Omental fat pad (tissue), 3 donors: ENCODE measurements at regions not wholly inside any gene's neighbourhood (a gene's known extent, or its start where the extent isn't known, plus 50 kb on each side); places are given as distances from the start of the nearest gene placed in this dataset.

Experiments used
- ATAC-seq: fragments of 150-250 bp; one replicate; pipeline ENCODE4 v1.9.1; 2016; ENCODE audit warnings: mild to moderate bottlenecking, moderate library complexity; ENCODE audit not compliant: low FRiP score
- DNase-seq: peaks from one replicate; pipeline ENCODE4 v3.0.0-alpha.2; 2019; ENCODE audit warnings: low spot score
- TF ChIP-seq, protein P1 (sequence below), 3 donors: fragments of 450-650 bp; IDR thresholded peaks; one replicate each; pipeline ENCODE4 v1.5.1; 2016 to 2017; ENCODE audit warnings: antibody characterized with exemption in 3 of 3, mild to moderate bottlenecking in 3 of 3, moderate library complexity in 2 of 3

DNA sequence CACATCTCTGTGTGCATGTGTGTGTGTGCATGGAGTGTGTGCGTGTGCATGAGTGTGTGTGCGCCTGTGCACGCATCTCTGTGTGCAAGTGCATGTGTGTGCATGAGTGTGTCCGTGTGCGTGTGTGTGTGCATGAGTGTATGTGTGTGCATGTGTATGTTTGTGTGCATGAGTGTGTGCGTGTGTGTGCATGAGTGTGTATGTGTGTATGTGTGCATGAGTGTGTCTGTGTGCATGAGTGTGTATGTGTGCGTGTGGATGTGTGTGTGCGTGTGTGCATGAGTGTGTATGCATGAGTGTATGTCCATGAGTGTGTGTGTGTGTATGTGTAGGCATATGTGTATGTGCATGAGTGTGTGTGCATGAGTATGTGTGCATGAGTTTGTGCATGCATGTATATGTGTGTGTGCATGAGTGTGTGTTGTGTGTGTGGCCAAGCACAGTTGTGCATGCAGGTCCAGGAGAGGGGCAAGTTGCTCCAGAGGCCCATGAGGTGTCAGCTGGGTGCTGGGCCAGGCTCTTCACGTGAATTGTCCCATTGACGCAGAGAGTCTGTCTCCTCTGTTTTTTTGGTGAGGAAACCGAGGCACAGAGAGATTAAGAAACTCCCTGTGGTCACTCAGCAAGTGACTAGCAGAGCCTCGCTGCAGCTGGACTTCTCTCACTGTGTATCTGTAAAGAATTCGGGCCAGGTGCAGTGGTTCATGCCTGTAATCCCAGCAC lies 75.5 kb downstream of the ASB1 start:
- ATAC-seq (no peak), DNase-seq (no peak)
- TF ChIP-seq, protein P1, sequence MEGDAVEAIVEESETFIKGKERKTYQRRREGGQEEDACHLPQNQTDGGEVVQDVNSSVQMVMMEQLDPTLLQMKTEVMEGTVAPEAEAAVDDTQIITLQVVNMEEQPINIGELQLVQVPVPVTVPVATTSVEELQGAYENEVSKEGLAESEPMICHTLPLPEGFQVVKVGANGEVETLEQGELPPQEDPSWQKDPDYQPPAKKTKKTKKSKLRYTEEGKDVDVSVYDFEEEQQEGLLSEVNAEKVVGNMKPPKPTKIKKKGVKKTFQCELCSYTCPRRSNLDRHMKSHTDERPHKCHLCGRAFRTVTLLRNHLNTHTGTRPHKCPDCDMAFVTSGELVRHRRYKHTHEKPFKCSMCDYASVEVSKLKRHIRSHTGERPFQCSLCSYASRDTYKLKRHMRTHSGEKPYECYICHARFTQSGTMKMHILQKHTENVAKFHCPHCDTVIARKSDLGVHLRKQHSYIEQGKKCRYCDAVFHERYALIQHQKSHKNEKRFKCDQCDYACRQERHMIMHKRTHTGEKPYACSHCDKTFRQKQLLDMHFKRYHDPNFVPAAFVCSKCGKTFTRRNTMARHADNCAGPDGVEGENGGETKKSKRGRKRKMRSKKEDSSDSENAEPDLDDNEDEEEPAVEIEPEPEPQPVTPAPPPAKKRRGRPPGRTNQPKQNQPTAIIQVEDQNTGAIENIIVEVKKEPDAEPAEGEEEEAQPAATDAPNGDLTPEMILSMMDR (IDR thresholded peaks at IDR 0.05), result no peak

DNA sequence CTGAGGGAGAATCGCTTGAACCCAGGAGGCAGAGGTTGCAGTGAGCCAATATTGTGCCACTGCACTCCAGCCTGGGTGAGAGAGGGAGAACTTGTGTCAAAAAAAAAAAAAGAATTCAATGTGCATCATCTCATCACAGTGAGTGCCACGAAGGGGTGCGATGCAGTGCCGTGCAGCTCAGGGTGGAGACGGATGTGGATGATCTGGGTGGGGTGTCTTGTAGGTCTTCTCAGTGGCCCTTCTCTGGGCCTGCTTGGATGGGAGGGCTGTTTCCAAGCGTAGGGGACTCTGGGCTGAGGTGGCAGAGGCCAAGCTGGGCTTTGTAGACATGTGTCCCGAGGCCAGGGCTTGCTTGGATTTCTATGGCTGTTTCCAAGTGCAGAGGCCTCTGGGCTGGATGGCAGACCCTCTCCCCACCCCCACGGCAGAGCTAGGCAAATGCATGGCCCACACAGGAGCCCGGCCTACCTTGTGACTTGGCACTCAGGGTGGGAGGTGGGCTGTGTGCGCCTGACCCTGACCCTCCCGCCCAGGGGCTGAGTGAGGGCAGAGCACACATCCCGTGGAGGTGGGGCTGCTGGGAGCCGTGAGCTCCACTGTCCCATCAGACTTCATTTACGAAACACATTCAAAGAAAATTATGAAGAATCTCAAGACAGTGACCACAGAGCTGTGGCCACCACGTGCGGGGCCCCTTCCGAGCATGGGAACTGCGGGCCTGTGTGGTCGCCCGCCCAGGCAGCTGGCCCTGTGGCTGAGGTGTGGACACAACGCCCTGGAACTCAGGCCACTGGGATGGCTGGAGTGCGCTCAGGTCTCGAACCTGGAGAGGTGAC lies 76.4 kb downstream of the ASB1 start:
- DNase-seq (no peak), ATAC-seq (no peak)
- TF ChIP-seq, protein P1 (IDR thresholded peaks at IDR 0.05), result no peak

DNA sequence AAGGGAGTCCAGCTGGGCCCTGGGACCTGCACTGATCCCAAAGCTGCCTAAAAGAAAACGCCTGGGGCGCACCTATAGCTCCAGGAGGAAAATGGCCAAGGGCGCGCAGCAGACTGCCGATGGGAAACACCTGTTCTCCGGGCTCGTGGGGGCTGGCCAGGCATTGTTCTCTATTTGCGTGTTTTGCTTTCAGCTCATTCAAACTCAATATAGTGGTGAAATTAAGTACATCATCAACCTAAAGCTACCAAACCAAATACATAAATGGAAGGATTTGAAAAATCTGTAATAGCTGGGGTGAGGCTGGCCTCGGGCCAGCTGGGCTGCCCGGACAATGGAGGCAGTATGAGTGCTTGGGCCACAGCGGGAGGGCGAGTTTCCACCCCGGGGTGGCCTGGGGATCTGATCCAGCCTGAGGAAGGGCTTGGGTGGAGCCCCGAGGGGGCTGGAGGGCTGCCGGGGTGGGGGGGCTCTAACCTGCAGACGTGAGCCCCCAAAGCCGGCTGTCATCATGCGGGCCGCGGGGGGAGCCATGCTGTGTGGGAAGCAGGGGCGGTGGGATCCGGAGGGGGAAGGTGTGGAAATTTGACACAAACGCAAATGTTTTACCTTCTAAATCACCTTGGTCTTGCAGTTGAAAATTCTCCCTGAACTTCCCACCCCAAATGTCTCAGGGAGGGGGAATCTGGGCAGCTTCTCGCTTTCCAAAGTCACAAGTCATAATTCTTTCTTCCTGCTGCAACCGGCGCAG lies 77.6 kb downstream of the ASB1 start:
- ATAC-seq (no peak), DNase-seq (no peak)
- TF ChIP-seq, protein P1 (IDR thresholded peaks at IDR 0.05), result no peak

DNA sequence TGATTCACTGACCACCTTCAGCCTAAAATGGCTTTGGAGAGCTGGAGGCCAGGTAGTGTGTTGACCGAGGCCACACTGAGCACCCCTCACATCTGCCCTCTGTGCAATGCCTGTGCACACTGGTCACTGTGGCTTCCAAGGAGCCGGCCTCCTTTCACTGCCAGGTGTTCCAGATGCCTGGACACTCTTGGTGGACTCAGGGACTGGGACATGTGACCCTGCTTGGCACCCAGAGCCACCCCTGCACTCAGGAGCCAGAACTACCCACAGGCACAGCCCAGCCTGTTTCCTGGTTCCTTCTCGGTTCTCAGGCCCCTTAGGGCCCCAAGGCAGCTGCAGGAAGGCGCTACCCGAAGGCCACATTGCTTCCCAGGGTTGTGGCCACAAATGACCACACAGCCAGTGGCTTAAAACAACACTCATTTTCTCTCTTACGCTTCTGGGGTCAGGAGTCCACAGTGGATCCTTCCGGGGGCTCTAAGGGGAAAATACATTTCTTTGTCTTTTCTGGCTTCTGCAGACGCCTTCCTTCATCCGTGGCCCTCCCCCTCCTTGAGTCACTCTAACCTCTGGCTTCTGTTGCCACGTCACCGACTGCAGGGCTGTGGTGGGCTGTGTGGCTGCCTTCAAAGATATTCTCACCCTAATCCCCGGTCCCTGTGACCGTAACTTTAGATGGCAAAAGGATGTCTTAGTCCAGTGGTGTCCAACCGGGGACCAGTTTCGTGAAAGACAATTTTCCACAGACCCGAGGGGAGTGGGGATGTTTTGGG lies 78.6 kb downstream of the ASB1 start:
- ATAC-seq (no peak), DNase-seq (no peak)
- TF ChIP-seq, protein P1 (IDR thresholded peaks at IDR 0.05), result no peak

DNA sequence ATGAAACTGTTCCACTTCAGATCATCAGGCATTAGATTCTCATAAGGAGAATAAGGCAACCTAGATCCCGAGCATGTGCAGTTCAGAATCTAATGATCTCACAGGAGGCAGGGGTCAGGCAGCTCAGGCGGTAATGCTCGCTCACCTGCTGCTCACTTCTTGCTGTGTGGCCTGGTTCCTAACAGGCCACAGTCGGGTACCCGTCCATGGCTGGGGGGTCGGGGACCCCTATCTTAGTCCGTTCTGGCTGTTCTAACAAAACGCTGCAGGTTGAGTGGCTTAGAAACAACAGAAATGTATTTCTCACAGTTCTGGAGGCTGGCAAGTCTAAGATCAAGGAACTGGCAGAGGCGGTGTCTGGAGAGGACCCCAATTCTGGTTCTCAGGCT lies 79.2 kb downstream of the ASB1 start:
- no peak for ATAC-seq
- TF ChIP-seq, protein P1 (IDR thresholded peaks at IDR 0.05), result no peak
- DNase-seq, result no peak

DNA sequence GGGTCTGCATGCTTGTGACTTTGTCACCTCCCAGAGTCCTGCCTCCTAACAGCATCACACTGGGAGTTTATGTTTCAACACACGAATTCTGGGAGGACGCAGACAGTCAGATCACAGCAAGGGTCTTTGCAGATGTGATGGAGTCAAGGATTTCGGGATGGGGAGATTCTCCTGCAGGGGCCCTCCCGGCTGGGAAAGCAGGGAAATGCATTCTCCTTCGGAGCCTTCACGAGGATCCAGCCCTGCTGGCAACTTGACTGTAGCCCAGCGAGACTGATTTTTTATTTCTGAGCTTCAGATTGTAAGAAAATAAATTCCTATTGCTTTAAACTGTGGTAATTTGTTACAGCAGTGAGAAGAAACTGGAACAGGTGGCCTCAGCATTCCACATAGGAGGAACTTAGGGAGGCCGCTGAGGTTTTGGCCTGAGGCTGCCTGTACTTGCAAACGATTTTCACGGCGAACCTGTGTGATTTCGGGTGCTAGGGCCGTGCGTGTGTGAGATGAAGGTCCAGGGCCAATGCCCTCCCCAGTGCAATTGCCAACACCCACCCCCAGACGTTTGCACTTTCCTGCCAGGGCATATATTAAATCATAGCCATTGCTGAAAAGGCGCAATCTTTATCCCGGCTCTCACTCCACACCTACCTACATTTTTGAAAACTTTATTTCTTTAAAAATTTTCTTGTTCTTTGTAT lies 79.8 kb downstream of the ASB1 start:
- TF ChIP-seq, protein P1 (IDR thresholded peaks at IDR 0.05), result no peak
- DNase-seq (no peak), ATAC-seq (no peak)
